PC-9 (cell line): ENCODE measurements at regions not wholly inside any gene's neighbourhood (a gene's known extent, or its start where the extent isn't known, plus 50 kb on each side); places are given as distances from the start of the nearest gene placed in this dataset.

Experiments used
- BruUV-seq: library from RNA; stranded (reverse); fragments of 400-500 nt; replicated peaks from 2 replicates; lab custom pipeline; 2021; lab: Mats Ljungman, UMichigan
- CTCF ChIA-PET: fragments of 300-600 bp; sonication (Branson Sonifier 250); formaldehyde crosslinking; loops from one replicate; lab custom pipeline; 2022; ENCODE audit warnings: antibody characterized with exemption; lab: Charles Lee
- POLR2A ChIA-PET: fragments of 300-600 bp; sonication (Branson Sonifier 250); formaldehyde crosslinking; loops from one replicate; lab custom pipeline; 2022; ENCODE audit warnings: antibody characterized with exemption; ENCODE audit not compliant: unreplicated experiment; lab: Charles Lee
- DNase-seq, 2 experiments: peaks; one replicate each; pipeline versions ENCODE4 v3.0.0 to v3.0.0-alpha.2; 2015 to 2022; ENCODE audit warnings: mixed read lengths in 1 of 2
- H2AFZ ChIP-seq: fragments of 200-600 bp; sonication (generic); 2 replicates; pipeline ENCODE4 v1.8.1; 2017; ENCODE audit warnings: antibody characterized with exemption
- H3F3A ChIP-seq: fragments of 200-600 bp; sonication (generic); 2 replicates; pipeline ENCODE4 v1.8.1; 2017; ENCODE audit warnings: antibody characterized with exemption, mild to moderate bottlenecking, low read depth; ENCODE audit not compliant: insufficient read depth
- H3K27ac ChIP-seq: fragments of 200-600 bp; sonication (generic); 2 replicates; pipeline ENCODE4 v1.6.1; 2016; ENCODE audit warnings: mixed run types
- H3K27me3 ChIP-seq: fragments of 200-600 bp; sonication (generic); 2 replicates; pipeline ENCODE4 v1.6.1; 2016; ENCODE audit warnings: low read depth, mixed run types; ENCODE audit not compliant: insufficient read depth
- H3K36me3 ChIP-seq: fragments of 200-600 bp; sonication (generic); 2 replicates; pipeline ENCODE4 v1.6.1; 2016; ENCODE audit warnings: low read depth, mixed run types
- H3K4me1 ChIP-seq: fragments of 200-600 bp; sonication (generic); replicated peaks from 2 replicates; pipeline ENCODE4 v1.6.1; 2016; ENCODE audit warnings: mixed run types; ENCODE audit not compliant: insufficient read depth
- H3K4me2 ChIP-seq: fragments of 200-600 bp; sonication (generic); 2 replicates; pipeline ENCODE4 v1.6.1; 2017; ENCODE audit warnings: mixed run types
- H3K4me3 ChIP-seq: fragments of 200-600 bp; sonication (generic); 2 replicates; pipeline ENCODE4 v1.6.1; 2016; ENCODE audit warnings: mixed run types
- H3K79me2 ChIP-seq: fragments of 200-600 bp; sonication (generic); 2 replicates; pipeline ENCODE4 v1.6.1; 2017; ENCODE audit warnings: low read depth, mixed run types
- H3K9me2 ChIP-seq: fragments of 200-600 bp; sonication (generic); 2 replicates; pipeline ENCODE4 v1.8.1; 2017; ENCODE audit warnings: mild to moderate bottlenecking; ENCODE audit not compliant: insufficient read depth
- H3K9me3 ChIP-seq: fragments of 200-600 bp; sonication (generic); 2 replicates; pipeline ENCODE4 v1.8.1; 2016; ENCODE audit warnings: low read depth; ENCODE audit not compliant: insufficient read depth
- H4K20me1 ChIP-seq: fragments of 200-600 bp; sonication (generic); 2 replicates; pipeline ENCODE4 v1.8.1; 2017; ENCODE audit not compliant: insufficient read depth
- EZH2 ChIP-seq: fragments of 200-600 bp; sonication (generic); IDR thresholded peaks from 2 replicates; pipeline ENCODE4 v1.8.0; 2017; ENCODE audit warnings: antibody characterized with exemption, low read depth
- intact Hi-C: fragments of 100-400 bp; cut with micrococcal nuclease; formaldehyde crosslinking; loops from one replicate; pipeline ENCODE4 v1.10.0; 2022; ENCODE audit not compliant: unreplicated experiment
- TF ChIP-seq, protein P1 (sequence below): fragments of 200-600 bp; sonication (generic); conservative IDR thresholded peaks from 2 replicates; pipeline ENCODE4 v1.6.1; 2017; ENCODE audit warnings: mixed run types, antibody characterized with exemption, mild to moderate bottlenecking, moderate library complexity

GRCh38 chr15:96687388-96688107 lies 357.0 kb downstream of the NR2F2 start:
- H2AFZ ChIP-seq: no peak overlapping the region
- no peak for DNase-seq
- ChIA-PET POLR2A (interaction anchor here (0.5 kb wide), 1 partner anchor 357 kb away, joined by 5 read pairs; the partner anchor contains the start of gene NR2F2), CTCF (no interaction called here)
- H3K9me2 ChIP-seq: no peaks in the 10 kb centered on the region; the same call in 1 of the 2 replicates
- no peak overlapping the region for H3K4me2 ChIP-seq
- H3K4me1 ChIP-seq: no peaks in the 10 kb centered on the region
- no peak overlapping the region for H3K27ac ChIP-seq
- BruUV-seq: no TSS peak
- no peak overlapping the region for H3K4me3 ChIP-seq
- no peaks in the 10 kb centered on the region for H3K36me3 ChIP-seq
- no peaks in the 10 kb centered on the region for H4K20me1 ChIP-seq
- TF ChIP-seq, protein P1, sequence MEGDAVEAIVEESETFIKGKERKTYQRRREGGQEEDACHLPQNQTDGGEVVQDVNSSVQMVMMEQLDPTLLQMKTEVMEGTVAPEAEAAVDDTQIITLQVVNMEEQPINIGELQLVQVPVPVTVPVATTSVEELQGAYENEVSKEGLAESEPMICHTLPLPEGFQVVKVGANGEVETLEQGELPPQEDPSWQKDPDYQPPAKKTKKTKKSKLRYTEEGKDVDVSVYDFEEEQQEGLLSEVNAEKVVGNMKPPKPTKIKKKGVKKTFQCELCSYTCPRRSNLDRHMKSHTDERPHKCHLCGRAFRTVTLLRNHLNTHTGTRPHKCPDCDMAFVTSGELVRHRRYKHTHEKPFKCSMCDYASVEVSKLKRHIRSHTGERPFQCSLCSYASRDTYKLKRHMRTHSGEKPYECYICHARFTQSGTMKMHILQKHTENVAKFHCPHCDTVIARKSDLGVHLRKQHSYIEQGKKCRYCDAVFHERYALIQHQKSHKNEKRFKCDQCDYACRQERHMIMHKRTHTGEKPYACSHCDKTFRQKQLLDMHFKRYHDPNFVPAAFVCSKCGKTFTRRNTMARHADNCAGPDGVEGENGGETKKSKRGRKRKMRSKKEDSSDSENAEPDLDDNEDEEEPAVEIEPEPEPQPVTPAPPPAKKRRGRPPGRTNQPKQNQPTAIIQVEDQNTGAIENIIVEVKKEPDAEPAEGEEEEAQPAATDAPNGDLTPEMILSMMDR: no peak
- no peak for TF ChIP-seq EZH2
- no peaks in the 10 kb centered on the region for H3K9me3 ChIP-seq
- H3K79me2 ChIP-seq: no peaks in the 10 kb centered on the region
- H3K27me3 ChIP-seq: peaks cover 41% of the 10 kb centered on the region
- no peaks in the 10 kb centered on the region for H3F3A ChIP-seq
- intact Hi-C loops: no loop called here

- H3K79me2 ChIP-seq: no peaks in the 10 kb centered on the region
- H3K36me3 ChIP-seq: no peaks in the 10 kb centered on the region
- H3K27ac ChIP-seq: no peak overlapping the region
- H3F3A ChIP-seq: no peaks in the 10 kb centered on the region
- H3K9me2 ChIP-seq: no peaks in the 10 kb centered on the region
- peaks cover 56% of the 10 kb centered on the region for H3K27me3 ChIP-seq
- no peaks in the 10 kb centered on the region for H3K9me3 ChIP-seq
- no peaks in the 10 kb centered on the region for H4K20me1 ChIP-seq
- TF ChIP-seq EZH2: no peak
- TF ChIP-seq, protein P1: no peak
- no peak overlapping the region for H2AFZ ChIP-seq
- H3K4me1 ChIP-seq: no peaks in the 10 kb centered on the region
- intact Hi-C loops: no loop called here
- DNase-seq: no peak
- no peak overlapping the region for H3K4me2 ChIP-seq
- POLR2A ChIA-PET: no interaction called here
- no TSS peak for BruUV-seq
- H3K4me3 ChIP-seq: no peak overlapping the region
- CTCF ChIA-PET: no interaction called here
Observed at GRCh38 chr15:96690733-96691132, 360.2 kb downstream of the NR2F2 start.

DNA sequence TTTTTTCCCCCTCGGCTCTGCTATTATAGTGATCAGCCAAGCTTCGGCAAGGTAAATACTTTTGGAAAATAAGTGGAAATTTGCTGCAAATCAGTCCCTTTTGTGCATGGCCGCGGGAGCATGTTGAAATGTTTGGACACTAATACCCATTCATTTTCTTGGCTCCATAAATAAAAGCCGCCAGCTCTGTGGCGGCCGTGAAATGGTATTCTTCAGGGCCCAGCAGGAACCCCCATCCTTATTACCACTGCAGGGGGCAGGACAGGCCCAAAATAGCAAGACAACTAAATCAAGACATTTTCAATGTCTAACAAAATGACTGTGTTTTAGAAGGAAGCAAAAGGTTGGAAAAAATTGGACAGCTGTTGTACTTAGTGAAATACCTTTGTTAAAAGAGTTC lies 362.3 kb downstream of the NR2F2 start:
- TF ChIP-seq, protein P1: no peak
- no peak for TF ChIP-seq EZH2
- no peak overlapping the region for H3K4me3 ChIP-seq
- intact Hi-C loops: no loop called here
- no peaks in the 10 kb centered on the region for H3K9me3 ChIP-seq
- H3K27me3 ChIP-seq: peaks cover 53% of the 10 kb centered on the region
- H3K4me1 ChIP-seq: no peaks in the 10 kb centered on the region
- H3K79me2 ChIP-seq: no peaks in the 10 kb centered on the region
- H3K36me3 ChIP-seq: no peaks in the 10 kb centered on the region
- H3K4me2 ChIP-seq: no peak overlapping the region
- ChIA-PET POLR2A (no interaction called here), CTCF (no interaction called here)
- no peaks in the 10 kb centered on the region for H4K20me1 ChIP-seq
- H3K9me2 ChIP-seq: no peaks in the 10 kb centered on the region
- H2AFZ ChIP-seq: no peak overlapping the region
- H3K27ac ChIP-seq: no peak overlapping the region
- BruUV-seq: no TSS peak
- no peaks in the 10 kb centered on the region for H3F3A ChIP-seq
- no peak for DNase-seq
